ENCODE measurements at regions not wholly inside any gene's neighbourhood (a gene's known extent, or its start where the extent isn't known, plus 50 kb on each side); places are given as distances from the start of the nearest gene placed in this dataset.
"Not testable (repeated sequence)": the region's sequence is repeated elsewhere in the genome, so short reads cannot be mapped to it uniquely, and the experiment has no call there.

- H3K4me3 Mint-ChIP-seq = no peak overlapping the region
- H3K27ac Mint-ChIP-seq = no peak overlapping the region
- Histone ChIP-seq H3K9ac (ENCODE audit: extremely low read depth, low read length, poor library complexity, severe bottlenecking) (no peak overlapping the region), H3K27ac (ENCODE audit: low read depth, low read length) (no peak overlapping the region), H3K4me1 (ENCODE audit: control insufficient read depth, insufficient read depth, low read length) (no peaks in the 10 kb centered on the region), H3K4me3 (ENCODE audit: low read length) (no peak overlapping the region), H3K27me3 (ENCODE audit: control insufficient read depth, insufficient read depth, low read length, poor library complexity, severe bottlenecking) (no peaks in the 10 kb centered on the region), H3K9me3 (ENCODE audit: control insufficient read depth, low read length) (no peaks in the 10 kb centered on the region), H3K36me3 (ENCODE audit: control insufficient read depth, insufficient read depth, low read length) (no peaks in the 10 kb centered on the region)
- peaks cover 15% of the 10 kb centered on the region for H3K4me1 Mint-ChIP-seq
- no peaks in the 10 kb centered on the region for H3K27me3 Mint-ChIP-seq (ENCODE audit: insufficient read depth)
- no peak for DNase-seq
- no peaks in the 10 kb centered on the region for H3K36me3 Mint-ChIP-seq (ENCODE audit: low read depth)
- H3K9me3 Mint-ChIP-seq = peaks cover 10% of the 10 kb centered on the region
- TF ChIP-seq CTCF (conservative IDR thresholded peaks at IDR 0.05) = no peak
- WGBS, 2 experiments (ENCODE audit: insufficient coverage in 1 of 2, insufficient read length in 1 of 2) = 97 to 100% methylated on average over 1 to 2 of the region's 3 CpGs
Measured at GRCh38 chr12:89267404-89267803, 84.9 kb downstream of the DUSP6 start.

- H3K4me3 ChIP-seq (ENCODE audit: low read length); H3K4me1 ChIP-seq (ENCODE audit: control insufficient read depth, insufficient read depth, low read length); H3K9ac ChIP-seq (ENCODE audit: extremely low read depth, low read length, poor library complexity, severe bottlenecking); H3K27ac ChIP-seq (ENCODE audit: low read depth, low read length); H3K36me3 ChIP-seq (ENCODE audit: control insufficient read depth, insufficient read depth, low read length); H3K27me3 Mint-ChIP-seq (ENCODE audit: insufficient read depth); H3K27me3 ChIP-seq (ENCODE audit: control insufficient read depth, insufficient read depth, low read length, poor library complexity, severe bottlenecking); H3K27ac Mint-ChIP-seq; H3K36me3 Mint-ChIP-seq (ENCODE audit: low read depth); DNase-seq; H3K4me3 Mint-ChIP-seq; H3K9me3 ChIP-seq (ENCODE audit: control insufficient read depth, low read length): not testable (repeated sequence)
- Mint-ChIP-seq H3K9me3 (peaks cover 10% of the 10 kb centered on the region), H3K4me1 (peaks cover 15% of the 10 kb centered on the region)
- 88 to 92% methylated on average over 11 to 15 of the region's 16 CpGs for WGBS, 2 experiments (ENCODE audit: insufficient coverage in 1 of 2, insufficient read length in 1 of 2)
Measured at GRCh38 chr12:89266574-89267188, 85.6 kb downstream of the DUSP6 start.

- no peak overlapping the region for H3K4me3 Mint-ChIP-seq
- no peak overlapping the region for H3K27ac ChIP-seq (ENCODE audit: low read depth, low read length)
- H3K9me3 ChIP-seq (ENCODE audit: control insufficient read depth, low read length) = no peaks in the 10 kb centered on the region
- TF ChIP-seq CTCF (conservative IDR thresholded peaks at IDR 0.05) = no peak
- H3K4me3 ChIP-seq (ENCODE audit: low read length) = no peak overlapping the region
- DNase-seq = no peak
- no peaks in the 10 kb centered on the region for H3K4me1 ChIP-seq (ENCODE audit: control insufficient read depth, insufficient read depth, low read length)
- H3K4me1 Mint-ChIP-seq = peaks cover 15% of the 10 kb centered on the region
- no peaks in the 10 kb centered on the region for H3K36me3 ChIP-seq (ENCODE audit: control insufficient read depth, insufficient read depth, low read length)
- H3K36me3 Mint-ChIP-seq (ENCODE audit: low read depth) = no peaks in the 10 kb centered on the region
- no peak overlapping the region for H3K9ac ChIP-seq (ENCODE audit: extremely low read depth, low read length, poor library complexity, severe bottlenecking)
- H3K27me3 ChIP-seq (ENCODE audit: control insufficient read depth, insufficient read depth, low read length, poor library complexity, severe bottlenecking) = no peaks in the 10 kb centered on the region
- H3K27ac Mint-ChIP-seq = no peak overlapping the region
- H3K27me3 Mint-ChIP-seq (ENCODE audit: insufficient read depth) = no peaks in the 10 kb centered on the region
- no peaks in the 10 kb centered on the region for H3K9me3 Mint-ChIP-seq
Measured at GRCh38 chr12:89264837-89265236, 87.5 kb downstream of the DUSP6 start.

GRCh38 chr12:89263900-89264299 is 88.4 kb downstream of the DUSP6 start:
- Histone ChIP-seq H3K27ac (ENCODE audit: low read depth, low read length) (no peak overlapping the region), H3K27me3 (ENCODE audit: control insufficient read depth, insufficient read depth, low read length, poor library complexity, severe bottlenecking) (no peaks in the 10 kb centered on the region), H3K4me3 (ENCODE audit: low read length) (no peak overlapping the region), H3K9ac (ENCODE audit: extremely low read depth, low read length, poor library complexity, severe bottlenecking) (no peak overlapping the region), H3K9me3 (ENCODE audit: control insufficient read depth, low read length) (no peaks in the 10 kb centered on the region), H3K4me1 (ENCODE audit: control insufficient read depth, insufficient read depth, low read length) (no peaks in the 10 kb centered on the region), H3K36me3 (ENCODE audit: control insufficient read depth, insufficient read depth, low read length) (no peaks in the 10 kb centered on the region)
- Mint-ChIP-seq H3K9me3 (no peaks in the 10 kb centered on the region), H3K27me3 (ENCODE audit: insufficient read depth) (no peaks in the 10 kb centered on the region), H3K27ac (no peak overlapping the region), H3K4me3 (no peak overlapping the region), H3K36me3 (ENCODE audit: low read depth) (no peaks in the 10 kb centered on the region), H3K4me1 (peaks cover 15% of the 10 kb centered on the region)
- 50 to 79% methylated on average over 2 to 4 of the region's 4 CpGs for WGBS, 2 experiments (ENCODE audit: insufficient coverage in 1 of 2, insufficient read length in 1 of 2)
- TF ChIP-seq CTCF (conservative IDR thresholded peaks at IDR 0.05) = no peak
- DNase-seq = no peak
